H1 (cell line): ENCODE measurements at regions not wholly inside any gene's neighbourhood (a gene's known extent, or its start where the extent isn't known, plus 50 kb on each side); places are given as distances from the start of the nearest gene placed in this dataset.

Experiments
- CTCF ChIA-PET: fragments of 300-600 bp; sonication (Branson Sonifier 250); formaldehyde crosslinking; loops from one replicate; lab custom pipeline; 2021; ENCODE audit not compliant: partially characterized antibody; lab: Charles Lee
- POLR2A ChIA-PET: fragments of 300-600 bp; sonication (Branson Sonifier 250); formaldehyde crosslinking; loops from one replicate; lab custom pipeline; 2021; ENCODE audit warnings: inconsistent platforms; ENCODE audit not compliant: partially characterized antibody; lab: Charles Lee
- DNase-seq, 2 experiments: peaks; one replicate each; pipeline versions ENCODE4 v3.0.0 to v3.0.0-alpha.2; 2010 to 2022; ENCODE audit warnings: low spot score in 2 of 2, low read depth in 1 of 2, mixed read lengths in 1 of 2
- FAIRE-seq: peaks from 2 replicates; lab custom pipeline; 2011; peaks lifted over from hg19 to GRCh38; lab: Jason Lieb, UNC
- H2AFZ ChIP-seq: 2 replicates; pipeline ENCODE4 v1.8.1; 2012; ENCODE audit warnings: low read length, inconsistent platforms
- H2AK5ac ChIP-seq: 2 replicates; pipeline ENCODE4 v1.6.1; 2013; ENCODE audit warnings: low read depth, low read length
- H2BK120ac ChIP-seq: replicated peaks from 2 replicates; pipeline ENCODE3; 2013; ENCODE audit warnings: low read depth, low read length, inconsistent platforms
- H2BK12ac ChIP-seq: 2 replicates; pipeline ENCODE4 v1.6.1; 2013; ENCODE audit warnings: low read depth, low read length
- H2BK15ac ChIP-seq: 2 replicates; pipeline ENCODE4 v1.6.1; 2013; ENCODE audit warnings: low read length
- H2BK20ac ChIP-seq: 2 replicates; pipeline ENCODE4 v1.6.1; 2013; ENCODE audit warnings: low read length
- H2BK5ac ChIP-seq: 2 replicates; pipeline ENCODE4 v1.6.1; 2013; ENCODE audit warnings: low read depth, low read length
- H3K14ac ChIP-seq: 2 replicates; pipeline ENCODE4 v1.6.1; 2013; ENCODE audit warnings: inconsistent platforms; ENCODE audit not compliant: insufficient read length
- H3K18ac ChIP-seq: 2 replicates; pipeline ENCODE4 v1.6.1; 2013; ENCODE audit warnings: low read length; ENCODE audit errors: extremely low read depth
- H3K23ac ChIP-seq: 2 replicates; pipeline ENCODE4 v1.6.1; 2013; ENCODE audit warnings: inconsistent platforms; ENCODE audit not compliant: insufficient read length
- H3K23me2 ChIP-seq: 2 replicates; pipeline ENCODE4 v1.6.1; 2013; ENCODE audit warnings: low read depth, low read length
- H3K27ac ChIP-seq: 2 replicates; pipeline ENCODE4 v1.6.1; 2011; ENCODE audit warnings: low read depth, low read length, inconsistent platforms
- H3K27me3 ChIP-seq, 4 experiments: replicated peaks in 1 of 4; 1 replicate in 1 of 4; 2 replicates in 3 of 4; pipeline versions ENCODE4 v1.6.1 to v1.8.1; 2011 to 2013; ENCODE audit warnings: low read length in 3 of 4, mild to moderate bottlenecking in 3 of 4, inconsistent platforms in 2 of 4, mixed read lengths in 2 of 4, moderate library complexity in 1 of 4; ENCODE audit not compliant: control insufficient read depth in 3 of 4, insufficient read depth in 3 of 4; ENCODE audit errors: extremely low read depth in 1 of 4
- H3K36me3 ChIP-seq, 4 experiments: 2 replicates each; pipeline versions ENCODE4 v1.6.1 to v1.8.1; 2011 to 2013; ENCODE audit warnings: mild to moderate bottlenecking in 4 of 4, low read length in 3 of 4, moderate library complexity in 2 of 4, control low read depth in 1 of 4, inconsistent platforms in 1 of 4; ENCODE audit not compliant: insufficient read depth in 4 of 4, control insufficient read depth in 2 of 4
- H3K4ac ChIP-seq: replicated peaks from 2 replicates; pipeline ENCODE3; 2013; ENCODE audit warnings: low read length, low read depth, mixed read lengths, inconsistent platforms; ENCODE audit not compliant: insufficient read length
- H3K4me1 ChIP-seq, 4 experiments: replicated peaks in 1 of 4; 1 replicate in 1 of 4; 2 replicates in 3 of 4; pipeline versions ENCODE4 v1.6.1 to v1.8.1; 2011 to 2013; ENCODE audit warnings: low read length in 3 of 4, inconsistent platforms in 2 of 4, mixed read lengths in 1 of 4; ENCODE audit not compliant: insufficient read depth in 4 of 4, control insufficient read depth in 3 of 4
- H3K4me2 ChIP-seq, 2 experiments: 2 replicates each; pipeline versions ENCODE4 v1.6.1 to v1.8.1; 2011 to 2013; ENCODE audit warnings: low read depth in 2 of 2, low read length in 2 of 2, control low read depth in 1 of 2, inconsistent platforms in 1 of 2, mild to moderate bottlenecking in 1 of 2; ENCODE audit not compliant: insufficient read depth in 1 of 2
- H3K4me3 ChIP-seq, 4 experiments: fragments of 200-600, 300-600 bp in 1 of 4; sonication (generic), shearing (Covaris generic), sonication (Bioruptor Twin) in 1 of 4; 2 replicates each; pipeline versions ENCODE4 v1.5.1 to v1.8.1; 2011 to 2016; ENCODE audit warnings: low read length in 4 of 4, low read depth in 3 of 4, control low read depth in 2 of 4, inconsistent platforms in 2 of 4, mild to moderate bottlenecking in 2 of 4, mixed read lengths in 1 of 4, moderate library complexity in 1 of 4; ENCODE audit not compliant: insufficient read depth in 2 of 4; ENCODE audit errors: extremely low read depth in 1 of 4
- H3K56ac ChIP-seq: replicated peaks from 2 replicates; pipeline ENCODE3; 2013; ENCODE audit warnings: low read depth, mild to moderate bottlenecking, mixed read lengths, low read length, inconsistent platforms; ENCODE audit not compliant: insufficient read length
- H3K79me1 ChIP-seq: 2 replicates; pipeline ENCODE4 v1.6.1; 2013; ENCODE audit warnings: low read depth, low read length, control low read depth
- H3K79me2 ChIP-seq, 2 experiments: 2 replicates each; pipeline versions ENCODE4 v1.6.1 to v1.8.1; 2012 to 2013; ENCODE audit warnings: low read length in 2 of 2, mild to moderate bottlenecking in 2 of 2, inconsistent platforms in 1 of 2; ENCODE audit not compliant: insufficient read depth in 2 of 2, control insufficient read depth in 1 of 2
- H3K9ac ChIP-seq, 4 experiments: replicated peaks in 1 of 4; 1 replicate in 1 of 4; 2 replicates in 3 of 4; pipeline versions ENCODE4 v1.6.1 to v1.8.1; 2011 to 2013; ENCODE audit warnings: low read depth in 3 of 4, low read length in 3 of 4, control low read depth in 2 of 4, mild to moderate bottlenecking in 2 of 4, moderate library complexity in 2 of 4, inconsistent platforms in 1 of 4; ENCODE audit errors: extremely low read depth in 1 of 4
- H3K9me3 ChIP-seq, 2 experiments: 2 replicates each; pipeline versions ENCODE4 v1.6.1 to v1.8.1; 2012 to 2013; ENCODE audit warnings: mild to moderate bottlenecking in 2 of 2, moderate library complexity in 2 of 2, control low read depth in 1 of 2, inconsistent platforms in 1 of 2, low read depth in 1 of 2, low read length in 1 of 2, mixed read lengths in 1 of 2; ENCODE audit not compliant: insufficient read depth in 2 of 2
- H4K20me1 ChIP-seq, 2 experiments: replicated peaks in 1 of 2; 2 replicates each; pipeline versions ENCODE3 to v1.8.1; 2011 to 2013; ENCODE audit warnings: inconsistent platforms in 2 of 2, low read length in 2 of 2, mild to moderate bottlenecking in 1 of 2; ENCODE audit not compliant: insufficient read depth in 2 of 2, control insufficient read depth in 1 of 2
- H4K5ac ChIP-seq: 2 replicates; pipeline ENCODE4 v1.6.1; 2013; ENCODE audit warnings: low read length, low read depth, mixed read lengths, inconsistent platforms; ENCODE audit not compliant: insufficient read length
- H4K8ac ChIP-seq: 2 replicates; pipeline ENCODE4 v1.8.0; 2013; ENCODE audit warnings: mild to moderate bottlenecking, moderate library complexity, low read length, inconsistent platforms; ENCODE audit not compliant: insufficient read depth; ENCODE audit errors: extremely low read depth
- H4K91ac ChIP-seq: replicated peaks from 2 replicates; pipeline ENCODE3; 2013; ENCODE audit warnings: low read length, mixed read lengths, inconsistent platforms; ENCODE audit not compliant: insufficient read length
- BCL11A ChIP-seq, 2 experiments: IDR thresholded peaks; one replicate each; pipeline ENCODE4 v1.6.1; 2011; ENCODE audit warnings: low read depth in 2 of 2, low read length in 2 of 2, mild to moderate bottlenecking in 2 of 2
- CBX8 ChIP-seq: fragments of 300-800, 300-1000 bp; sonication (generic); IDR thresholded peaks from 2 replicates; pipeline ENCODE4 v1.7.1; 2016; ENCODE audit warnings: low read depth, low read length, borderline replicate concordance
- CHD2 ChIP-seq: IDR thresholded peaks from 2 replicates; pipeline ENCODE4 v1.6.1; 2012; ENCODE audit warnings: low read length, improper control_type of control experiment
- CTCF ChIP-seq, 3 experiments: IDR thresholded peaks; 1 replicate in 2 of 3; 2 replicates in 1 of 3; pipeline versions ENCODE4 v1.5.1 to v1.6.1; 2011; ENCODE audit warnings: low read length in 3 of 3, mild to moderate bottlenecking in 3 of 3, inconsistent platforms in 2 of 3, low read depth in 1 of 3, moderate library complexity in 1 of 3; ENCODE audit not compliant: insufficient read depth in 1 of 3; ENCODE audit errors: control extremely low read depth in 1 of 3
- EP300 ChIP-seq, 2 experiments: IDR thresholded peaks; 1 replicate in 1 of 2; 2 replicates in 1 of 2; pipeline ENCODE4 v1.6.1; 2011 to 2012; ENCODE audit warnings: low read depth in 2 of 2, low read length in 2 of 2, mild to moderate bottlenecking in 2 of 2, borderline replicate concordance in 1 of 2, inconsistent platforms in 1 of 2, moderate library complexity in 1 of 2
- JUND ChIP-seq: IDR thresholded peaks from 2 replicates; pipeline ENCODE4 v1.6.1; 2011; ENCODE audit warnings: mild to moderate bottlenecking, improper control_type of control experiment, low read length
- KDM4A ChIP-seq: IDR thresholded peaks from one replicate; pipeline ENCODE4 v1.7.1; 2012; ENCODE audit warnings: low read depth, mild to moderate bottlenecking, moderate library complexity, low read length, inconsistent platforms; ENCODE audit not compliant: severe bottlenecking
- NRF1 ChIP-seq: IDR thresholded peaks from 2 replicates; pipeline ENCODE4 v1.6.1; 2011; ENCODE audit warnings: mild to moderate bottlenecking, low read depth, low read length, improper control_type of control experiment
- RAD21 ChIP-seq, 2 experiments: IDR thresholded peaks in 1 of 2; conservative IDR thresholded peaks in 1 of 2; 2 replicates each; pipeline ENCODE4 v1.6.1; 2011; ENCODE audit warnings: low read depth in 2 of 2, low read length in 2 of 2, improper control_type of control experiment in 1 of 2, inconsistent platforms in 1 of 2, mild to moderate bottlenecking in 1 of 2, moderate library complexity in 1 of 2
- RNF2 ChIP-seq: fragments of 200-900, 300-1000 bp; sonication (generic); IDR thresholded peaks from 2 replicates; pipeline ENCODE4 v1.7.1; 2016; ENCODE audit warnings: borderline replicate concordance, low read depth, mild to moderate bottlenecking, antibody characterized with exemption, low read length; ENCODE audit not compliant: poor library complexity, severe bottlenecking; ENCODE audit errors: missing control alignments
- SIRT6 ChIP-seq: IDR thresholded peaks from one replicate; pipeline ENCODE4 v1.7.1; 2012; ENCODE audit warnings: low read length, inconsistent platforms
- WGBS, 2 experiments: shearing (Covaris generic) in 1 of 2; methylation state at CpG; one replicate each; pipeline versions ENCODE4 v1.1.6 to v1.1.7; 2013 to 2015; ENCODE audit warnings: low lambda C conversion rate in 2 of 2, mixed read lengths in 2 of 2, inconsistent platforms in 1 of 2, low coverage in 1 of 2, missing lambda C conversion rate in 1 of 2; ENCODE audit not compliant: insufficient replicate concordance in 2 of 2, insufficient coverage in 1 of 2, insufficient read length in 1 of 2; ENCODE audit errors: extremely low coverage in 1 of 2, missing lambda C conversion rate in 1 of 2; 5-methylcytosine and 5-hydroxymethylcytosine counted together

GRCh38 chr4:138773321-138773720 is 242.3 kb upstream of the NOCT start:
- H2AK5ac ChIP-seq, result no peak overlapping the region
- no peak overlapping the region for H3K4me3 ChIP-seq
- H2BK20ac ChIP-seq, result no peak overlapping the region
- H3K4ac ChIP-seq, result no peak overlapping the region
- no peak overlapping the region for H2AFZ ChIP-seq
- no peak overlapping the region for H2BK12ac ChIP-seq
- H3K27ac ChIP-seq, result no peak overlapping the region
- 91% methylated on average over 3 of the region's 3 CpGs; no CpG with 5 or more reads in 1 of the 2 experiments for WGBS, 2 experiments
- no peaks in the 10 kb centered on the region for H3K36me3 ChIP-seq
- CTCF ChIA-PET, result interaction anchor here (0.7 to 2.5 kb wide), 3 partner anchors 8 to 98 kb away, joined by 3 to 9 read pairs (median 3); no protein-coding TSS in a partner anchor
- no peak overlapping the region for H2BK120ac ChIP-seq
- H3K4me2 ChIP-seq, result no peak overlapping the region
- POLR2A ChIA-PET, result no interaction called here
- DNase-seq, result no peak
- H4K20me1 ChIP-seq, result no peaks in the 10 kb centered on the region
- H3K4me1 ChIP-seq, result no peaks in the 10 kb centered on the region
- H4K5ac ChIP-seq, result no peak overlapping the region
- H3K27me3 ChIP-seq, result no peaks in the 10 kb centered on the region
- H3K23ac ChIP-seq, result no peak overlapping the region
- H3K23me2 ChIP-seq, result no peaks in the 10 kb centered on the region
- no peak overlapping the region for H2BK15ac ChIP-seq
- H3K18ac ChIP-seq, result no peak overlapping the region
- no peak for FAIRE-seq
- H3K79me2 ChIP-seq, result no peaks in the 10 kb centered on the region
- H3K9me3 ChIP-seq, result no peaks in the 10 kb centered on the region
- H3K56ac ChIP-seq, result no peak overlapping the region
- H2BK5ac ChIP-seq, result no peak overlapping the region
- no peak overlapping the region for H4K91ac ChIP-seq
- H3K9ac ChIP-seq, result no peak overlapping the region
- H4K8ac ChIP-seq, result no peak overlapping the region
- no peak overlapping the region for H3K14ac ChIP-seq
- no peaks in the 10 kb centered on the region for H3K79me1 ChIP-seq
- TF ChIP-seq KDM4A (no peak), RNF2 (no peak), CHD2 (no peak), CTCF (IDR thresholded peaks at IDR 0.05; ENCODE audit: control extremely low read depth in 1 of 3, insufficient read depth in 1 of 3, low read depth in 1 of 3, low read length in 3 of 3) (no peak), JUND (no peak), RAD21 (IDR thresholded peaks at IDR 0.05 in 1 of 2, conservative IDR thresholded peaks at IDR 0.05 in 1 of 2; ENCODE audit: low read depth in 2 of 2, low read length in 2 of 2) (no peak), SIRT6 (no peak), EP300 (IDR thresholded peaks at IDR 0.05; ENCODE audit: borderline replicate concordance in 1 of 2, low read depth in 2 of 2, low read length in 2 of 2) (no peak), CBX8 (no peak), BCL11A (IDR thresholded peaks at IDR 0.05; ENCODE audit: low read depth in 2 of 2, low read length in 2 of 2) (no peak), NRF1 (no peak)
